Upper lobe of left lung (tissue), 4 donors: ENCODE measurements at regions not wholly inside any gene's neighbourhood (a gene's known extent, or its start where the extent isn't known, plus 50 kb on each side); places are given as distances from the start of the nearest gene placed in this dataset.

Source experiments
- EP300 ChIP-seq, 4 donors: sonication (generic); formaldehyde crosslinking; IDR thresholded peaks; one replicate each; pipeline ENCODE4 v1.5.1; 2017; ENCODE audit warnings: antibody characterized with exemption in 4 of 4, control low read depth in 2 of 4
- POLR2A ChIP-seq, 4 donors: fragments of 450-650 bp; IDR thresholded peaks; one replicate each; pipeline ENCODE4 v1.5.1; 2016 to 2017; ENCODE audit warnings: antibody characterized with exemption in 4 of 4, mild to moderate bottlenecking in 2 of 4
- POLR2AphosphoS5 ChIP-seq, 2 donors: sonication (generic); formaldehyde crosslinking; IDR thresholded peaks; one replicate each; pipeline ENCODE4 v1.5.1; 2017; ENCODE audit warnings: antibody characterized with exemption in 2 of 2
- TF ChIP-seq, protein P1 (sequence below), 6 experiments: fragments of 450-650 bp in 4 of 6; fragments of 200-600 bp in 2 of 6; sonication (generic) in 2 of 6; IDR thresholded peaks; one replicate each; pipeline ENCODE4 v1.5.1; 2016 to 2019; ENCODE audit warnings: antibody characterized with exemption in 6 of 6

DNA sequence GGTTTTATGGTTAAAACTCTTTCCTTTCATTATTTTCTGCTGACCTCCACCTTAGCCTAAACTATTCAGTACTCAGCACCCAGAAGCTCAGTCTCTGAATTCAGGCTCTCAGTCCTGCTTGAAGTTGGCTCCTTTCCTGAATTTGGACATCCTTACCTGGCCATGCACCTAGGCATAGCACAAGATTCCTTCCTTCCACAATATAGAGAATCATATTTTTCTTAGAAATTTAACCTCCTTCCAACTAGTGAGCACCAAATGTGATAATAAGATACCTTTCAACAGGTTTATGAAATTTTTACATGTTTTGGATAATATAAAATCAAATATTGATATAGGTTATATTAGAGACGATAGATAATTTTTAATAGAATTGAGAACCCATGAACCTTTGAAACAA lies 905.6 kb upstream of the GHITM start:
- TF ChIP-seq, protein P1, sequence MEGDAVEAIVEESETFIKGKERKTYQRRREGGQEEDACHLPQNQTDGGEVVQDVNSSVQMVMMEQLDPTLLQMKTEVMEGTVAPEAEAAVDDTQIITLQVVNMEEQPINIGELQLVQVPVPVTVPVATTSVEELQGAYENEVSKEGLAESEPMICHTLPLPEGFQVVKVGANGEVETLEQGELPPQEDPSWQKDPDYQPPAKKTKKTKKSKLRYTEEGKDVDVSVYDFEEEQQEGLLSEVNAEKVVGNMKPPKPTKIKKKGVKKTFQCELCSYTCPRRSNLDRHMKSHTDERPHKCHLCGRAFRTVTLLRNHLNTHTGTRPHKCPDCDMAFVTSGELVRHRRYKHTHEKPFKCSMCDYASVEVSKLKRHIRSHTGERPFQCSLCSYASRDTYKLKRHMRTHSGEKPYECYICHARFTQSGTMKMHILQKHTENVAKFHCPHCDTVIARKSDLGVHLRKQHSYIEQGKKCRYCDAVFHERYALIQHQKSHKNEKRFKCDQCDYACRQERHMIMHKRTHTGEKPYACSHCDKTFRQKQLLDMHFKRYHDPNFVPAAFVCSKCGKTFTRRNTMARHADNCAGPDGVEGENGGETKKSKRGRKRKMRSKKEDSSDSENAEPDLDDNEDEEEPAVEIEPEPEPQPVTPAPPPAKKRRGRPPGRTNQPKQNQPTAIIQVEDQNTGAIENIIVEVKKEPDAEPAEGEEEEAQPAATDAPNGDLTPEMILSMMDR (IDR thresholded peaks at IDR 0.05), result no peak
- TF ChIP-seq POLR2AphosphoS5 (IDR thresholded peaks at IDR 0.05) (no peak), POLR2A (IDR thresholded peaks at IDR 0.05) (no peak), EP300 (IDR thresholded peaks at IDR 0.05) (no peak)
